ENCODE measurements at regions not wholly inside any gene's neighbourhood (a gene's known extent, or its start where the extent isn't known, plus 50 kb on each side); places are given as distances from the start of the nearest gene placed in this dataset.

DNA sequence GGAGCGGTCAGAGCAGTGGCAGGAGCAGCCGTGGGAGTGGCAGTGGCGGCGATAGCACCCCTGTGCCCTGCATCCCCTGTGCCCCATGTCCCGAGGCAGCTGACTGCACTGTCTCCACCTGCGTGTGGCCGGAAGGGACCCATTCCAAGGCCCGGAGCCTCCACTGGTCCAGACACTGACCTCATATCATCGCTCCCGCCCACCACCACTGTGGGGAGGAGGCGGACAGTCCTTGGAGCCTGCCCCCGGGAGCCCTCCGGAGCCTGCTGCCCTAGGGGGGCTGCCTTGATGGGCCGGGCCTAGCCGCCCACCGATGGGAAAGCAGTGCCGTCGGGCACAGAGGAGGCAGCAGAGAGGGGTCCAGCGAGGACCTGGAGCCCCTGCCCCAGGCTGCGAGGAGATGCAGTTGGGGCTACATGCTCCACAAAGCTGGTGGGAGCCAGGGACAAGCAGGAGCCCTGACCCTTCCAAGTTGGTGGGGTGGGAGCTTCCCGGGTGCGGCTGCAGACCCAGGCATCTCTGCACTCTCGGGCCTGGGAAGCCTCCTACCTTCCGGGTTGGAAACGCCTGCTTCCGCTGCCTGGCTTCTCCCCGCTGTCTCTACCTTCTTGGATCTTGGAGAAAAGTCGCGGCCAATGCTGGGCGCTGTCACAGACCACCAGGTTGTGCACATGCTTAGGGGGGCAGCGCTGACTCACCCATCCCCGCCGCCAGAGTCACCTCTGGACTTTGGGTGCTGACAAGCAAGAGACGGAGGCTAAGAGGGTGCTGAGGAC lies 283.2 kb upstream of the ROBO1 start:
- no peaks in the 10 kb centered on the region for H3K36me3 ChIP-seq (ENCODE audit: low read depth, missing control alignments)
- no peak overlapping the region for H3K27ac ChIP-seq
- intact Hi-C loops (cut with DNase I; ENCODE audit: low total_unique reads), result no loop called here
- H3K4me1 ChIP-seq, result no peaks in the 10 kb centered on the region
- no peak for DNase-seq
- WGBS, 2 donors, result 73% methylated on average over 20 to 34 of the region's 34 CpGs
- TF ChIP-seq, protein P1, sequence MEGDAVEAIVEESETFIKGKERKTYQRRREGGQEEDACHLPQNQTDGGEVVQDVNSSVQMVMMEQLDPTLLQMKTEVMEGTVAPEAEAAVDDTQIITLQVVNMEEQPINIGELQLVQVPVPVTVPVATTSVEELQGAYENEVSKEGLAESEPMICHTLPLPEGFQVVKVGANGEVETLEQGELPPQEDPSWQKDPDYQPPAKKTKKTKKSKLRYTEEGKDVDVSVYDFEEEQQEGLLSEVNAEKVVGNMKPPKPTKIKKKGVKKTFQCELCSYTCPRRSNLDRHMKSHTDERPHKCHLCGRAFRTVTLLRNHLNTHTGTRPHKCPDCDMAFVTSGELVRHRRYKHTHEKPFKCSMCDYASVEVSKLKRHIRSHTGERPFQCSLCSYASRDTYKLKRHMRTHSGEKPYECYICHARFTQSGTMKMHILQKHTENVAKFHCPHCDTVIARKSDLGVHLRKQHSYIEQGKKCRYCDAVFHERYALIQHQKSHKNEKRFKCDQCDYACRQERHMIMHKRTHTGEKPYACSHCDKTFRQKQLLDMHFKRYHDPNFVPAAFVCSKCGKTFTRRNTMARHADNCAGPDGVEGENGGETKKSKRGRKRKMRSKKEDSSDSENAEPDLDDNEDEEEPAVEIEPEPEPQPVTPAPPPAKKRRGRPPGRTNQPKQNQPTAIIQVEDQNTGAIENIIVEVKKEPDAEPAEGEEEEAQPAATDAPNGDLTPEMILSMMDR (IDR thresholded peaks at IDR 0.05), result no peak
- TF ChIP-seq POLR2A (IDR thresholded peaks at IDR 0.05), result no peak
- peak overlapping the region; percentile 13 to 37 for H3K4me3 ChIP-seq
- H3K27me3 ChIP-seq, result no peaks in the 10 kb centered on the region
- H3K9me3 ChIP-seq, result no peaks in the 10 kb centered on the region

GRCh38 chr3:80043226-80043625 lies 275.4 kb upstream of the ROBO1 start:
- intact Hi-C loops (cut with DNase I; ENCODE audit: low total_unique reads), result no loop called here
- Histone ChIP-seq H3K9me3 (no peaks in the 10 kb centered on the region), H3K36me3 (ENCODE audit: low read depth, missing control alignments) (no peaks in the 10 kb centered on the region), H3K27ac (no peak overlapping the region), H3K4me3 (no peak overlapping the region), H3K4me1 (no peaks in the 10 kb centered on the region), H3K27me3 (no peaks in the 10 kb centered on the region)
- 90 to 91% methylated on average over 4 of the region's 4 CpGs for WGBS, 2 donors
- no peak for TF ChIP-seq POLR2A (IDR thresholded peaks at IDR 0.05)
- TF ChIP-seq, protein P1 (IDR thresholded peaks at IDR 0.05), result no peak
- DNase-seq, result no peak

DNA sequence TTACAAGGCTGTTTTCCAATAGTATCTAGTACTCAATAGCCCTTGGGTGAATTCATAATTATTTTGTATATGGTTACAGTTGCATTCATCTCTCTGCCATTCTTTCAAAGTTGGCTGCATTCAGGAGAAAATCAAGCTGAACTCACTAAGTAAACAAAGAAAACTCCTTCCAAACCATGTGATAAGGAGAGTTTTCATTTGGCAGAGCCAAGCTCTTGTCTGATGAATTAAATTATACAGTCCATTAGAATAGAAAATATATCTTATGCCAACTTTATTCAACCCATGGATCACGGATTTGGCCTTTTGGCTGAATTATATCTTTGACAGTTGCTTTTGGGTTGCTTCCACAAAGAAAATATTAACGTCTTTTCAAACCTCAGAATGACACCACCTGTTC lies 272.3 kb upstream of the ROBO1 start:
- DNase-seq, result no peak
- H3K9me3 ChIP-seq, result no peaks in the 10 kb centered on the region
- intact Hi-C loops (cut with DNase I; ENCODE audit: low total_unique reads), result no loop called here
- WGBS, 2 donors, result 65 to 66% methylated on average over 2 of the region's 2 CpGs
- no peak overlapping the region for H3K4me3 ChIP-seq
- TF ChIP-seq, protein P1 (IDR thresholded peaks at IDR 0.05), result no peak
- no peak for TF ChIP-seq POLR2A (IDR thresholded peaks at IDR 0.05)
- H3K27ac ChIP-seq, result no peak overlapping the region
- H3K36me3 ChIP-seq (ENCODE audit: low read depth, missing control alignments), result no peaks in the 10 kb centered on the region
- no peaks in the 10 kb centered on the region for H3K27me3 ChIP-seq
- no peaks in the 10 kb centered on the region for H3K4me1 ChIP-seq

GRCh38 chr3:80036176-80036575 lies 268.4 kb upstream of the ROBO1 start:
- H3K27me3 ChIP-seq, result no peaks in the 10 kb centered on the region
- intact Hi-C loops (cut with DNase I; ENCODE audit: low total_unique reads), result no loop called here
- no peak for DNase-seq
- H3K4me3 ChIP-seq, result no peak overlapping the region
- no peak for TF ChIP-seq POLR2A (IDR thresholded peaks at IDR 0.05)
- TF ChIP-seq, protein P1 (IDR thresholded peaks at IDR 0.05), result no peak
- H3K9me3 ChIP-seq, result no peaks in the 10 kb centered on the region
- H3K27ac ChIP-seq, result no peak overlapping the region
- no peaks in the 10 kb centered on the region for H3K4me1 ChIP-seq
- no peaks in the 10 kb centered on the region for H3K36me3 ChIP-seq (ENCODE audit: low read depth, missing control alignments)

DNA sequence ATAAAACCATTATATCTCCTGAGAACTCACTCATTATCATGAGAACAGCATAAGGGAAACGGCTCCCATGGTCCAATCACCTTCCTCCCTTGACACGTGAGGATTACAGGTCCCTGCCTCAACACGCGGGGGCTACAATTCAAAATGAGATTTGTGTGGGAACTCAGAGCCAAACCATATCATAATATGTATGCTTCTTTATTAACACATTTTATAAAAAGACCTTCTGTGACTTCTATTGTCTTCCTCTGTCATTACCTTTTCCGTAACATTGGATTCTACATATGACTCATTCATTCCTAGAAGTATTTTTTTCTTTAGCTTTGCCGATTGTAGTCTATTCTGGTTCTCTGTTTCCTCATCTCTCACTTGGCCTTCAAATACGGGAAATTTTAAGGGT lies 267.2 kb upstream of the ROBO1 start:
- Histone ChIP-seq H3K4me3 (no peak overlapping the region), H3K36me3 (ENCODE audit: low read depth, missing control alignments) (no peaks in the 10 kb centered on the region), H3K27ac (no peak overlapping the region), H3K27me3 (no peaks in the 10 kb centered on the region), H3K9me3 (no peaks in the 10 kb centered on the region), H3K4me1 (no peaks in the 10 kb centered on the region)
- TF ChIP-seq, protein P1 (IDR thresholded peaks at IDR 0.05), result no peak
- no peak for TF ChIP-seq POLR2A (IDR thresholded peaks at IDR 0.05)
- intact Hi-C loops (cut with DNase I; ENCODE audit: low total_unique reads), result no loop called here
- no peak for DNase-seq
- WGBS, 2 donors, result 70 to 80% methylated on average over 7 of the region's 7 CpGs

Data from testis (tissue), 2 donors.